ENCODE measurements at regions not wholly inside any gene's neighbourhood (a gene's known extent, or its start where the extent isn't known, plus 50 kb on each side); places are given as distances from the start of the nearest gene placed in this dataset.

DNA sequence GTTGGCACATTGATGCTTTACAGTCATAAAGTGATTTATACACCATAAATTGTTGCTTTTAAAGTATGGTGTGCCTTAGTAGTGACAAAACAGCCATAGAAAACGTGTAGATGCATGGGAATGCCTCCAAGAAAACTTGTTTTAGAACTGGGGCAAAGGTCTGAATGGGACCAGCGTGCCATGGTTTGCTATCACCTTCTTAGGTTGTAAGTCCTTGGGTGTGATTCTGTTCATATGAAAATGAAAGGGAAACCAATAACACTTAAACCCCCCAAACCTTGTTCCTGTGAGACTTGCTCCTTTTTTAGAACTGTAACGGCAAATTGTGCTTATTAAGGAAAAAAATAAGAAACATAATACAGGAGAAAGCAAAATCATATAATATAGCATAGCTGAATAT lies 603.3 kb upstream of the SLITRK6 start:
- no peak for TF ChIP-seq FOXA1 (IDR thresholded peaks at IDR 0.05)
- no peak for TF ChIP-seq SP1 (IDR thresholded peaks at IDR 0.05)
- TF ChIP-seq CTBP1 (IDR thresholded peaks at IDR 0.05; ENCODE audit: borderline replicate concordance) = no peak
- no peak for TF ChIP-seq NFRKB (IDR thresholded peaks at IDR 0.05)
- no peak for TF ChIP-seq PKNOX1 (IDR thresholded peaks at IDR 0.05)
